ENCODE measurements at regions not wholly inside any gene's neighbourhood (a gene's known extent, or its start where the extent isn't known, plus 50 kb on each side); places are given as distances from the start of the nearest gene placed in this dataset.

- 80% methylated on average over 2 of the region's 2 CpGs for WGBS
- no peak for TF ChIP-seq POLR2A (IDR thresholded peaks at IDR 0.05)
- no peak for TF ChIP-seq EP300 (IDR thresholded peaks at IDR 0.05)
- no peak for TF ChIP-seq POLR2AphosphoS5 (IDR thresholded peaks at IDR 0.05)
- H3K27ac ChIP-seq, result no peak overlapping the region
Observed at GRCh38 chr2:147099845-147100244, 745.0 kb upstream of the ACVR2A start.

DNA sequence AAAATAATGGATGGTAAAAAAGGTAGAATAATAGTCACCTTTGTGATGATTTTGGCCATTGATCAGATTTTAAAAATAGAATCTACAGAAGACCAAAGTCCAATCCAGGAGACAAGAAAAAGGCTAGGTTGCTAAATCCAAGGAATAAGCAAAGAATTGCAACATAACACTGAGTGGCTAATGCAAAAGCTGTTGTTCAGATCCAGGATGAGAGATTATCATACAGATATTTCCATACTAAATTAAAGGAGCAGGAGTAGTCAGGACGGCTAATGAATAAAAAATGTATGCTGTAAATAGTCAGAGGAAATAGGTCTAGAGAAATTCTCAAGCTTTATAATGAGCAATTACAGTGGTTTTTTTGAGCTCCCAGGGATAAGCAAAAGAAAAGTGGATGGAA, 745.9 kb upstream of the ACVR2A start:
- H3K36me3 ChIP-seq, result no peaks in the 10 kb centered on the region
- H3K9me3 ChIP-seq, result no peaks in the 10 kb centered on the region
- no peak for DNase-seq (ENCODE audit: low spot score in 2 of 2)
- no peaks in the 10 kb centered on the region for H3K27me3 ChIP-seq
- H3K4me1 ChIP-seq, result no peaks in the 10 kb centered on the region
- TF ChIP-seq, protein P1, sequence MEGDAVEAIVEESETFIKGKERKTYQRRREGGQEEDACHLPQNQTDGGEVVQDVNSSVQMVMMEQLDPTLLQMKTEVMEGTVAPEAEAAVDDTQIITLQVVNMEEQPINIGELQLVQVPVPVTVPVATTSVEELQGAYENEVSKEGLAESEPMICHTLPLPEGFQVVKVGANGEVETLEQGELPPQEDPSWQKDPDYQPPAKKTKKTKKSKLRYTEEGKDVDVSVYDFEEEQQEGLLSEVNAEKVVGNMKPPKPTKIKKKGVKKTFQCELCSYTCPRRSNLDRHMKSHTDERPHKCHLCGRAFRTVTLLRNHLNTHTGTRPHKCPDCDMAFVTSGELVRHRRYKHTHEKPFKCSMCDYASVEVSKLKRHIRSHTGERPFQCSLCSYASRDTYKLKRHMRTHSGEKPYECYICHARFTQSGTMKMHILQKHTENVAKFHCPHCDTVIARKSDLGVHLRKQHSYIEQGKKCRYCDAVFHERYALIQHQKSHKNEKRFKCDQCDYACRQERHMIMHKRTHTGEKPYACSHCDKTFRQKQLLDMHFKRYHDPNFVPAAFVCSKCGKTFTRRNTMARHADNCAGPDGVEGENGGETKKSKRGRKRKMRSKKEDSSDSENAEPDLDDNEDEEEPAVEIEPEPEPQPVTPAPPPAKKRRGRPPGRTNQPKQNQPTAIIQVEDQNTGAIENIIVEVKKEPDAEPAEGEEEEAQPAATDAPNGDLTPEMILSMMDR (IDR thresholded peaks at IDR 0.05), result no peak
- TF ChIP-seq POLR2A (IDR thresholded peaks at IDR 0.05), result no peak
- TF ChIP-seq EP300 (IDR thresholded peaks at IDR 0.05), result no peak
- no peak for TF ChIP-seq POLR2AphosphoS5 (IDR thresholded peaks at IDR 0.05)
- H3K27ac ChIP-seq, result no peak overlapping the region
- WGBS, result 49% methylated on average over 1 of the region's 1 CpG
- H3K4me3 ChIP-seq, result no peak overlapping the region

More at GRCh38 chr2:147099845-147100244, 745.0 kb upstream of the ACVR2A start:
- no peaks in the 10 kb centered on the region for H3K4me1 ChIP-seq
- no peaks in the 10 kb centered on the region for H3K36me3 ChIP-seq
- no peaks in the 10 kb centered on the region for H3K9me3 ChIP-seq
- H3K27me3 ChIP-seq, result no peaks in the 10 kb centered on the region
- no peak overlapping the region for H3K4me3 ChIP-seq
- no peak for DNase-seq (ENCODE audit: low spot score in 2 of 2)

- Histone ChIP-seq H3K9me3 (no peaks in the 10 kb centered on the region), H3K27me3 (no peaks in the 10 kb centered on the region), H3K36me3 (no peaks in the 10 kb centered on the region), H3K4me1 (no peaks in the 10 kb centered on the region), H3K4me3 (no peak overlapping the region), H3K27ac (no peak overlapping the region)
- no peak for DNase-seq (ENCODE audit: low spot score in 2 of 2)
- TF ChIP-seq EP300 (IDR thresholded peaks at IDR 0.05), result no peak
Observed at GRCh38 chr2:147097747-147098146, 747.1 kb upstream of the ACVR2A start.

GRCh38 chr2:147096671-147097070, 748.2 kb upstream of the ACVR2A start:
- DNase-seq (ENCODE audit: low spot score in 2 of 2), result no peak
- Histone ChIP-seq H3K4me3 (no peak overlapping the region), H3K36me3 (no peaks in the 10 kb centered on the region), H3K27me3 (no peaks in the 10 kb centered on the region), H3K4me1 (no peaks in the 10 kb centered on the region), H3K27ac (no peak overlapping the region), H3K9me3 (no peaks in the 10 kb centered on the region)
- no peak for TF ChIP-seq POLR2A (IDR thresholded peaks at IDR 0.05)
- no peak for TF ChIP-seq POLR2AphosphoS5 (IDR thresholded peaks at IDR 0.05)
- TF ChIP-seq, protein P1 (IDR thresholded peaks at IDR 0.05), result no peak
- no peak for TF ChIP-seq EP300 (IDR thresholded peaks at IDR 0.05)

- TF ChIP-seq POLR2AphosphoS5 (IDR thresholded peaks at IDR 0.05), result no peak
- no peak for TF ChIP-seq POLR2A (IDR thresholded peaks at IDR 0.05)
- no peak for TF ChIP-seq EP300 (IDR thresholded peaks at IDR 0.05)
- TF ChIP-seq, protein P1 (IDR thresholded peaks at IDR 0.05), result no peak
- Histone ChIP-seq H3K4me1 (no peaks in the 10 kb centered on the region), H3K27me3 (no peaks in the 10 kb centered on the region), H3K36me3 (no peaks in the 10 kb centered on the region), H3K9me3 (no peaks in the 10 kb centered on the region), H3K27ac (no peak overlapping the region), H3K4me3 (no peak overlapping the region)
- no peak for DNase-seq (ENCODE audit: low spot score in 2 of 2)
- WGBS, result 94% methylated on average over 2 of the region's 2 CpGs
Observed at GRCh38 chr2:147095376-147095775, 749.5 kb upstream of the ACVR2A start.

DNA sequence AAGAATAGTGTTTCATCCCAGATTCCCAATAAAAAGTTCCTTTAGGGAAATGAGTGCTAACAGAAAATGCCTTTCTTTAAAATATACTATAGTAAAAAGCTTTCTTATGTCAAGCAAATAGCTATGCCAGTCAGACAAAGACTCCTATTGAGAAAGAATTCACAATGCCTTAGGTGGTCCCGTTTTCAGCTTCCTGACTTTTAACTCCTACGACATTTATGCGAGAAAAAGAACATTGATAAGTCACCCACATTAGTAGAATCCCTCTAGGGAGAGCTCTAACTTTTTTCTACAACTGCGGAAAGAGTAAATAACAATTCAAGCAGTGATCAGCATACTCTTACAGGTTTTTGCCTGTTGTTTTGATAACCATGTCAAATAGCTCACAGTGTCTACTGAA, 750.8 kb upstream of the ACVR2A start:
- H3K27me3 ChIP-seq, result no peaks in the 10 kb centered on the region
- 83% methylated on average over 4 of the region's 4 CpGs for WGBS
- H3K9me3 ChIP-seq, result no peaks in the 10 kb centered on the region
- no peaks in the 10 kb centered on the region for H3K4me1 ChIP-seq
- TF ChIP-seq POLR2A (IDR thresholded peaks at IDR 0.05), result no peak
- no peak for TF ChIP-seq EP300 (IDR thresholded peaks at IDR 0.05)
- TF ChIP-seq POLR2AphosphoS5 (IDR thresholded peaks at IDR 0.05), result no peak
- TF ChIP-seq, protein P1 (IDR thresholded peaks at IDR 0.05), result no peak
- no peak for DNase-seq (ENCODE audit: low spot score in 2 of 2)
- H3K4me3 ChIP-seq, result no peak overlapping the region
- H3K36me3 ChIP-seq, result no peaks in the 10 kb centered on the region
- no peak overlapping the region for H3K27ac ChIP-seq

Data from suprapubic skin (tissue), 4 donors.